Loucy (cell line): ENCODE measurements at regions not wholly inside any gene's neighbourhood (a gene's known extent, or its start where the extent isn't known, plus 50 kb on each side); places are given as distances from the start of the nearest gene placed in this dataset.

Experiments
- H2AFZ ChIP-seq: fragments of 200-600 bp; sonication (generic); 2 replicates; pipeline ENCODE4 v1.6.0; 2016; ENCODE audit warnings: antibody characterized with exemption, mild to moderate bottlenecking, low read length, moderate library complexity
- H3F3A ChIP-seq: fragments of 200-600 bp; 2 replicates; pipeline ENCODE4 v1.6.0; 2016; ENCODE audit warnings: antibody characterized with exemption, low read depth, mild to moderate bottlenecking
- H3K27me3 ChIP-seq: fragments of 200-600 bp; sonication (generic); 2 replicates; pipeline ENCODE4 v1.6.1; 2014; ENCODE audit warnings: low read length, mild to moderate bottlenecking; ENCODE audit not compliant: insufficient read depth, poor library complexity, severe bottlenecking
- H3K36me3 ChIP-seq: fragments of 200-600 bp; sonication (generic); 2 replicates; pipeline ENCODE4 v1.6.1; 2016; ENCODE audit warnings: low read length; ENCODE audit not compliant: insufficient read depth
- H3K4me1 ChIP-seq: fragments of 200-600 bp; sonication (generic); 2 replicates; pipeline ENCODE4 v1.5.1; 2014; ENCODE audit warnings: low read length, mild to moderate bottlenecking; ENCODE audit not compliant: insufficient read depth, poor library complexity, severe bottlenecking
- H3K4me2 ChIP-seq: fragments of 200-600 bp; sonication (generic); 2 replicates; pipeline ENCODE4 v1.6.0; 2014; ENCODE audit warnings: antibody characterized with exemption, low read length, low read depth, mild to moderate bottlenecking; ENCODE audit not compliant: poor library complexity, severe bottlenecking
- H3K4me3 ChIP-seq: fragments of 200-600 bp; sonication (generic); 2 replicates; pipeline ENCODE4 v1.5.1; 2014; ENCODE audit warnings: low read length, mild to moderate bottlenecking, mixed read lengths; ENCODE audit not compliant: poor library complexity, severe bottlenecking
- H3K79me2 ChIP-seq: fragments of 200-600 bp; sonication (generic); 2 replicates; pipeline ENCODE4 v1.6.1; 2014; ENCODE audit warnings: low read length; ENCODE audit not compliant: insufficient read depth
- H3K9ac ChIP-seq: fragments of 200-600 bp; sonication (generic); 2 replicates; pipeline ENCODE4 v1.6.0; 2014; ENCODE audit warnings: mild to moderate bottlenecking, low read depth, low read length, moderate library complexity; ENCODE audit not compliant: poor library complexity, severe bottlenecking
- H3K9me2 ChIP-seq: fragments of 200-600 bp; sonication (generic); replicated peaks from 2 replicates; pipeline ENCODE4 v1.6.1; 2016; ENCODE audit warnings: low read depth, low read length, mixed read lengths
- H3K9me3 ChIP-seq: fragments of 200-600 bp; sonication (generic); 2 replicates; pipeline ENCODE4 v1.6.1; 2014; ENCODE audit warnings: mild to moderate bottlenecking, antibody characterized with exemption, low read length, low read depth; ENCODE audit not compliant: insufficient read depth
- H4K20me1 ChIP-seq: fragments of 200-600 bp; sonication (generic); 2 replicates; pipeline ENCODE4 v1.6.0; 2014; ENCODE audit warnings: antibody characterized with exemption, low read length, mild to moderate bottlenecking; ENCODE audit not compliant: insufficient read depth, poor library complexity, severe bottlenecking
- EZH2phosphoT487 ChIP-seq: fragments of 200-600 bp; IDR thresholded peaks from 2 replicates; pipeline ENCODE4 v1.6.1; 2018; ENCODE audit warnings: antibody characterized with exemption, mild to moderate bottlenecking, moderate library complexity, borderline replicate concordance
- TF ChIP-seq, protein P1 (sequence below): fragments of 200-600 bp; sonication (generic); conservative IDR thresholded peaks from 2 replicates; pipeline ENCODE4 v1.5.1; 2014; ENCODE audit warnings: mild to moderate bottlenecking, antibody characterized with exemption, low read length

- Histone ChIP-seq H3K79me2 (no peaks in the 10 kb centered on the region), H3K4me1 (no peaks in the 10 kb centered on the region), H3K27me3 (peaks cover 4% of the 10 kb centered on the region), H3K4me2 (no peak overlapping the region), H2AFZ (no peak overlapping the region), H3K9me3 (peaks cover 7% of the 10 kb centered on the region; the same call in 1 of the 2 replicates), H3K36me3 (no peaks in the 10 kb centered on the region), H3F3A (no peaks in the 10 kb centered on the region), H3K9ac (no peak overlapping the region), H4K20me1 (no peaks in the 10 kb centered on the region), H3K4me3 (no peak overlapping the region), H3K9me2 (no peaks in the 10 kb centered on the region)
- TF ChIP-seq EZH2phosphoT487, result no peak
- TF ChIP-seq, protein P1, sequence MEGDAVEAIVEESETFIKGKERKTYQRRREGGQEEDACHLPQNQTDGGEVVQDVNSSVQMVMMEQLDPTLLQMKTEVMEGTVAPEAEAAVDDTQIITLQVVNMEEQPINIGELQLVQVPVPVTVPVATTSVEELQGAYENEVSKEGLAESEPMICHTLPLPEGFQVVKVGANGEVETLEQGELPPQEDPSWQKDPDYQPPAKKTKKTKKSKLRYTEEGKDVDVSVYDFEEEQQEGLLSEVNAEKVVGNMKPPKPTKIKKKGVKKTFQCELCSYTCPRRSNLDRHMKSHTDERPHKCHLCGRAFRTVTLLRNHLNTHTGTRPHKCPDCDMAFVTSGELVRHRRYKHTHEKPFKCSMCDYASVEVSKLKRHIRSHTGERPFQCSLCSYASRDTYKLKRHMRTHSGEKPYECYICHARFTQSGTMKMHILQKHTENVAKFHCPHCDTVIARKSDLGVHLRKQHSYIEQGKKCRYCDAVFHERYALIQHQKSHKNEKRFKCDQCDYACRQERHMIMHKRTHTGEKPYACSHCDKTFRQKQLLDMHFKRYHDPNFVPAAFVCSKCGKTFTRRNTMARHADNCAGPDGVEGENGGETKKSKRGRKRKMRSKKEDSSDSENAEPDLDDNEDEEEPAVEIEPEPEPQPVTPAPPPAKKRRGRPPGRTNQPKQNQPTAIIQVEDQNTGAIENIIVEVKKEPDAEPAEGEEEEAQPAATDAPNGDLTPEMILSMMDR, result peak; percentile 51
Measured at GRCh38 chr2:10520154-10520553, 72.0 kb upstream of the ODC1 start.

- H3K9me2 ChIP-seq, result no peaks in the 10 kb centered on the region
- no peaks in the 10 kb centered on the region for H3K79me2 ChIP-seq
- H3K9ac ChIP-seq, result no peak overlapping the region
- TF ChIP-seq, protein P1, result no peak
- no peak for TF ChIP-seq EZH2phosphoT487
- H3K36me3 ChIP-seq, result no peaks in the 10 kb centered on the region
- H3K27me3 ChIP-seq, result peaks cover 4% of the 10 kb centered on the region
- H3K4me3 ChIP-seq, result no peak overlapping the region
- peaks cover 11% of the 10 kb centered on the region for H3K9me3 ChIP-seq
- H2AFZ ChIP-seq, result no peak overlapping the region
- no peaks in the 10 kb centered on the region for H3K4me1 ChIP-seq
- H3F3A ChIP-seq, result no peaks in the 10 kb centered on the region
- H4K20me1 ChIP-seq, result no peaks in the 10 kb centered on the region
- H3K4me2 ChIP-seq, result no peak overlapping the region
Measured at GRCh38 chr2:10519394-10519740, 71.2 kb upstream of the ODC1 start.

DNA sequence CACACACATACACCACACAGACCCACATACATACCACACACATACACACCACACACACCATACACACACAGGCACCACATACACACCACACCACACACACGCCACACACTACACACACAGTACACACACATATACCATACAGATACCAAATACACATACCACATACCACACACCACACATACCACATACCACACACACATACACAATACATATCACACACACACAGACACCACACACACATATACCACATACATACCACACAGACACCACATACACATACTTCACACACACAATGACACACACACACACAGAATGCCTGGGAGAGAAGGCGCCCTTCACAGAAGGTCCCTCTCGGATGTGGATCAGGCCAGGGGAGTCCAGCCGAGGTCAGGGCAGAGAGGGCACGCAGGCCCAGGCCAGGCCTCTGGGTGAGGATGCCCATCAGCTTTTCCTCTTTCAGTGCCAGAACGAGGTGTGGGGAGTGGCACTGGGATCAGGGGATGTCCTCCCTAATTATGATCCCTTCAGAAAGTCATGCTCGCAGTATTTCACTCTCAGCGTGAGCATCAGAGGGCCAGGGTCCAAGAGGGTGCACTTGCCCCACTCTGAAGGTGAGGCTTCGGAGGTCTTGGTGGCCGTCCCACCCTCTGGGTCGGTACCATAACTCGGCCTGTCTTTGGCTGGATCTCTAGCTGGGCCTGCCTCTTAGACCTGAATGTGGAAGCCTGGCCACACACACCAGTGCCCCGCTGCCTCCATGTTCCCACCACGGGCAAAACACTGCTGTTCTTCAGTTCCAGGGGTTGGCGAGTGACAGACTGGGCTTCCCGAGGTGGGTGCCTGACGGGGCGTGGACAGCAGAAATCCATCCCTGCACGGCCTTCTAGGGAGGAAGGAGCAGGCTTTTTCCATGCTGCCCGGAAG lies 70.6 kb upstream of the ODC1 start:
- peaks cover 11% of the 10 kb centered on the region for H3K9me3 ChIP-seq
- no peak for TF ChIP-seq EZH2phosphoT487
- TF ChIP-seq, protein P1, result no peak
- peaks cover 4% of the 10 kb centered on the region for H3K27me3 ChIP-seq
- no peaks in the 10 kb centered on the region for H3F3A ChIP-seq
- H3K79me2 ChIP-seq, result no peaks in the 10 kb centered on the region
- no peaks in the 10 kb centered on the region for H3K36me3 ChIP-seq
- no peak overlapping the region for H3K9ac ChIP-seq
- no peak overlapping the region for H3K4me2 ChIP-seq
- H2AFZ ChIP-seq, result no peak overlapping the region
- H4K20me1 ChIP-seq, result no peaks in the 10 kb centered on the region
- H3K4me3 ChIP-seq, result no peak overlapping the region
- no peaks in the 10 kb centered on the region for H3K4me1 ChIP-seq
- no peaks in the 10 kb centered on the region for H3K9me2 ChIP-seq
